ENCODE measurements at regions not wholly inside any gene's neighbourhood (a gene's known extent, or its start where the extent isn't known, plus 50 kb on each side); places are given as distances from the start of the nearest gene placed in this dataset.
A peak's percentile ranks its signal among the peaks of the same experiment; 100 is the strongest.

DNA sequence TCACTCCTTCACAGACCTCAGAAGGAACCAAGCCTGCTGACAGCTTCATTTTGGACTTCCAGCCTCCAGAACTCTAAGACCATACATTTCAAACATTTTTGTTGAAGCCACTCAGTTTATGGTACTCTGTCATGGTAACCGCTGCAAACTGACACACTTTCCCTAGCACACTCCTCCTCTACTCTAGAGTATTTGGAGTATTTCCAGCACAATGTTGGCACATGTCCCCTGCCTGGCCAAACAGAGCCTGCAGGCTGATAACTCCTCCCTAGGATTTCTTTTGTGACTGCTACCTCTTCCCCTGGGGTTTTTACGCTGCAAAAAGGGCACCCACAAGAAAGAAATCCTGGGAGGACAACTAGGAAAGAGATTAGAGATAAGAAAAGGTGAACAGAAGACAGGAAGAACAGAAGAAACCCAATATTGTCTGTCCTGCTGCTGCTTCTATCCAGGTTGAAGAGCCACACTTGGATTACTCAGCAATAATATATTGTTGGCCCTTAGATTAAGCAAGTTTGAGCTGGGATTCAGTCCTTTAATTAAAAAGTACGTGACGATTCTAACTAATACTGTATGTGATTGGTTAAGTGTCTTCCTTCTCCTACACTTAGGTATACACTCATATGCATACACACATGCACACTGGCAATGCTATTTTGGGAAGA is 844.1 kb downstream of the LTN1 start:
- Histone ChIP-seq H3K27me3 (no peaks in the 10 kb centered on the region), H3K27ac (no peak overlapping the region), H3K4me1 (peaks cover 0 to 10% (median 0%) of the 10 kb centered on the region in 3 donors), H3K4me3 (no peak overlapping the region), H3K9me3 (no peaks in the 10 kb centered on the region), H3K36me3 (no peaks in the 10 kb centered on the region)
- no peak for TF ChIP-seq POLR2A (IDR thresholded peaks at IDR 0.05)
- TF ChIP-seq, protein P1, sequence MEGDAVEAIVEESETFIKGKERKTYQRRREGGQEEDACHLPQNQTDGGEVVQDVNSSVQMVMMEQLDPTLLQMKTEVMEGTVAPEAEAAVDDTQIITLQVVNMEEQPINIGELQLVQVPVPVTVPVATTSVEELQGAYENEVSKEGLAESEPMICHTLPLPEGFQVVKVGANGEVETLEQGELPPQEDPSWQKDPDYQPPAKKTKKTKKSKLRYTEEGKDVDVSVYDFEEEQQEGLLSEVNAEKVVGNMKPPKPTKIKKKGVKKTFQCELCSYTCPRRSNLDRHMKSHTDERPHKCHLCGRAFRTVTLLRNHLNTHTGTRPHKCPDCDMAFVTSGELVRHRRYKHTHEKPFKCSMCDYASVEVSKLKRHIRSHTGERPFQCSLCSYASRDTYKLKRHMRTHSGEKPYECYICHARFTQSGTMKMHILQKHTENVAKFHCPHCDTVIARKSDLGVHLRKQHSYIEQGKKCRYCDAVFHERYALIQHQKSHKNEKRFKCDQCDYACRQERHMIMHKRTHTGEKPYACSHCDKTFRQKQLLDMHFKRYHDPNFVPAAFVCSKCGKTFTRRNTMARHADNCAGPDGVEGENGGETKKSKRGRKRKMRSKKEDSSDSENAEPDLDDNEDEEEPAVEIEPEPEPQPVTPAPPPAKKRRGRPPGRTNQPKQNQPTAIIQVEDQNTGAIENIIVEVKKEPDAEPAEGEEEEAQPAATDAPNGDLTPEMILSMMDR (IDR thresholded peaks at IDR 0.05), result no peak
- intact Hi-C loops (cut with DNase I), result no loop called here
- WGBS, 2 donors, result 24 to 44% methylated on average over 4 of the region's 4 CpGs
- DNase-seq, result no peak

DNA sequence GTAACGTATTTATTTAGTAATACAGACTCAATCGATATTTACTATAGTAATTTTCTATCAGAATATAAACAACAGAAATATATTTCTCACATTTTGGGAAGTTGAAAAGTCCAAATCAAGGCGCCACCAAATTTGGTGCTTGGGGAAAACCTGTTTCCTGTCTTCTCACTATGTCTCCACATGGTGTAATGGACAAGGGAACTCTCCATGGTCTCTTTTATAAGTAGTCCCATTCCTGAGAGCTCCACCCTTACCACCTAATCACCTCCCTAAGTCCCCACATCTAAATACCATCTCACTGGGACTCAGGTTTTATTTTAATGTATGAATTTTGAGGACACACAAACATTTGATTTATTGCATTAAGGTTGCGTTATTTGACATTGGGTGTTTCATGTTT is 848.0 kb downstream of the LTN1 start:
- Histone ChIP-seq H3K27me3 (no peaks in the 10 kb centered on the region), H3K9me3 (peaks cover 0 to 1% (median 0%) of the 10 kb centered on the region in 3 donors), H3K27ac (no peak overlapping the region), H3K4me1 (peaks cover 0 to 24% (median 5%) of the 10 kb centered on the region in 3 donors), H3K4me3 (no peak overlapping the region), H3K36me3 (no peaks in the 10 kb centered on the region)
- TF ChIP-seq, protein P1 (IDR thresholded peaks at IDR 0.05), result no peak
- no peak for TF ChIP-seq POLR2A (IDR thresholded peaks at IDR 0.05)
- DNase-seq, result no peak
- intact Hi-C loops (cut with DNase I), result no loop called here
- 91 to 94% methylated on average over 4 of the region's 4 CpGs for WGBS, 2 donors

DNA sequence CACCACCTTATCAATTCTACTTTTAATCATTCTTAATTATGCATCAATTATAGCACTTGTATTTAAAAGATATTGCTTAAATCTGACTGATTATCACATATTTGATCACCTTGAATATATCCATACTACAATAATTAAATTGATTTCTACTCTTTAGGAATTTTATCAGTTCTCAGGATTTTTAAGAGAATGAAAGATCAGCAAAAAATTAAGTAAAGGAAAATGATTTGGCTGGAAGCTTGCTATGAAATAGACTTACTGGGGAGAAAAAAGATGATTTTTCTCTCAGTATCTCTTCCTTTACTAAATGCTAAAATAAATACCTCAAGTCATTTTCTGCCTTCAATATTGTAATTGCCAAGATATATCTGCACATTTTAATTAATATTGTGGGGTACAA is 848.6 kb downstream of the LTN1 start:
- Histone ChIP-seq H3K9me3 (peaks cover 0 to 7% (median 0%) of the 10 kb centered on the region in 3 donors), H3K27me3 (no peaks in the 10 kb centered on the region), H3K4me3 (no peak overlapping the region), H3K36me3 (no peaks in the 10 kb centered on the region), H3K4me1 (peaks cover 0 to 23% (median 5%) of the 10 kb centered on the region in 3 donors), H3K27ac (peak overlapping the region in 1 of 4 donors; percentile 5)
- no peak for TF ChIP-seq POLR2A (IDR thresholded peaks at IDR 0.05)
- TF ChIP-seq, protein P1 (IDR thresholded peaks at IDR 0.05), result no peak
- intact Hi-C loops (cut with DNase I), result no loop called here
- no peak for DNase-seq

- TF ChIP-seq, protein P1 (IDR thresholded peaks at IDR 0.05), result no peak
- TF ChIP-seq POLR2A (IDR thresholded peaks at IDR 0.05), result no peak
- intact Hi-C loops (cut with DNase I), result no loop called here
- no peaks in the 10 kb centered on the region for H3K27me3 ChIP-seq
- DNase-seq, result no peak
- no peaks in the 10 kb centered on the region for H3K36me3 ChIP-seq
- peaks cover 0 to 14% (median 5%) of the 10 kb centered on the region in 3 donors for H3K4me1 ChIP-seq
- peak overlapping the region in 3 of 4 donors; percentile 21 to 76 (median 66) for H3K27ac ChIP-seq
- peaks cover 0 to 8% (median 0%) of the 10 kb centered on the region in 3 donors for H3K9me3 ChIP-seq
- no peak overlapping the region for H3K4me3 ChIP-seq
Measured at GRCh38 chr21:28142697-28143096, 850.0 kb downstream of the LTN1 start.

DNA sequence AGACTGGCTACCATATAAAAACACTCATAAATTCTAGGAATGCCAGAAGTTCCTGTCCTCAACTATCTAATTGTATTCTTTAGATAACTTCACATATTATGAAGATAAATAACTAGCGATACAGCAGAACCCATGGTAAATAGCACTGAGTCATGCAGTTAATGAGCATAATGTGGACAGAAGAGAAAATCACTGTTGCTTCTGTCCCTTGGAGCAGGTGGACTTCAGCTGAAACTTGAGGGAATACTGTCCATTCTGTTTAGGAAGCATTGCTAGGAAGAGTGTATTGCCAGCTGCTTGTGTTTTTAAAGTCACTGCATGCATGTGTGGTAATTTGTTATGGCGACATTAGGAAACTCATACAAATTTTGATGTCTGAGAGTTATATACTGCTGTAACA is 854.4 kb downstream of the LTN1 start:
- H3K4me3 ChIP-seq, result no peak overlapping the region
- peaks cover 0 to 8% (median 0%) of the 10 kb centered on the region in 3 donors for H3K9me3 ChIP-seq
- TF ChIP-seq POLR2A (IDR thresholded peaks at IDR 0.05), result no peak
- TF ChIP-seq, protein P1 (IDR thresholded peaks at IDR 0.05), result no peak
- peaks cover 0 to 12% (median 5%) of the 10 kb centered on the region in 3 donors for H3K4me1 ChIP-seq
- H3K27me3 ChIP-seq, result no peaks in the 10 kb centered on the region
- H3K27ac ChIP-seq, result no peak overlapping the region
- intact Hi-C loops (cut with DNase I), result no loop called here
- DNase-seq, result no peak
- WGBS, 2 donors, result 87 to 89% methylated on average over 2 of the region's 2 CpGs
- H3K36me3 ChIP-seq, result no peaks in the 10 kb centered on the region
